WTC11 (cell line): ENCODE measurements at regions not wholly inside any gene's neighbourhood (a gene's known extent, or its start where the extent isn't known, plus 50 kb on each side); places are given as distances from the start of the nearest gene placed in this dataset.

ENCODE experiments used
- ATAC-seq: fragments of 200-7000 bp; cut with Tn5 transposase; 2 replicates; pipeline ENCODE4 v1.10.0; 2021; ENCODE audit warnings: mild to moderate bottlenecking, moderate library complexity
- CTCF ChIA-PET: fragments of 300-600 bp; sonication (Branson Sonifier 250); formaldehyde crosslinking; loops from one replicate; lab custom pipeline; 2021; ENCODE audit warnings: antibody characterized with exemption; lab: Charles Lee
- POLR2A ChIA-PET: fragments of 350-600 bp; sonication (Branson Sonifier 250); formaldehyde crosslinking; loops from one replicate; lab custom pipeline; 2021; ENCODE audit warnings: antibody characterized with exemption; lab: Charles Lee
- DNase-seq: peaks from one replicate; pipeline ENCODE4 v3.0.0; 2021; ENCODE audit warnings: low spot score
- H3K27ac Mint-ChIP-seq: 2 replicates; pipeline ENCODE4 v1.8.0; 2021; ENCODE audit warnings: mixed read lengths
- H3K27me3 Mint-ChIP-seq: 2 replicates; pipeline ENCODE4 v1.8.0; 2021; ENCODE audit warnings: low read depth, mild to moderate bottlenecking, moderate library complexity, mixed read lengths
- H3K36me3 Mint-ChIP-seq: 2 replicates; pipeline ENCODE4 v1.8.0; 2021; ENCODE audit warnings: mixed read lengths
- H3K4me1 Mint-ChIP-seq: 2 replicates; pipeline ENCODE4 v1.8.0; 2022; ENCODE audit warnings: mixed read lengths
- H3K4me3 Mint-ChIP-seq: 2 replicates; pipeline ENCODE4 v1.8.0; 2021; ENCODE audit warnings: mild to moderate bottlenecking, moderate library complexity, mixed read lengths
- H3K9me3 Mint-ChIP-seq: 2 replicates; pipeline ENCODE4 v1.8.0; 2021; ENCODE audit warnings: mixed read lengths
- AR ChIP-seq: fragments of 250-450 bp; sonication (Bioruptor Pico); IDR thresholded peaks from 2 replicates; pipeline ENCODE4 v1.9.0; 2021; ENCODE audit warnings: mild to moderate bottlenecking
- ARID4B ChIP-seq: sonication (generic); formaldehyde crosslinking; IDR thresholded peaks from 2 replicates; pipeline ENCODE4 v1.8.0; 2023; ENCODE audit warnings: missing genetic modification reagents, mild to moderate bottlenecking, borderline replicate concordance
- ERG ChIP-seq: fragments of 250-450 bp; sonication (Bioruptor Pico); IDR thresholded peaks from 2 replicates; pipeline ENCODE4 v1.8.0; 2021; ENCODE audit warnings: mild to moderate bottlenecking
- FOXJ3 ChIP-seq: sonication (generic); formaldehyde crosslinking; IDR thresholded peaks from 2 replicates; pipeline ENCODE4 v1.9.0; 2021; ENCODE audit warnings: missing genetic modification reagents, mild to moderate bottlenecking, borderline replicate concordance
- HMGXB4 ChIP-seq: sonication (generic); formaldehyde crosslinking; IDR thresholded peaks from 2 replicates; pipeline ENCODE4 v1.8.1; 2023; ENCODE audit warnings: mild to moderate bottlenecking, moderate library complexity, missing genetic modification reagents
- STAT6 ChIP-seq: sonication (generic); formaldehyde crosslinking; conservative IDR thresholded peaks from 2 replicates; pipeline ENCODE4 v1.8.1; 2023; ENCODE audit warnings: mild to moderate bottlenecking, low read depth, missing genetic modification reagents, moderate library complexity
- TEAD1 ChIP-seq: sonication (generic); formaldehyde crosslinking; IDR thresholded peaks from 2 replicates; pipeline ENCODE4 v1.8.0; 2022; ENCODE audit warnings: mild to moderate bottlenecking, missing genetic modification reagents
- ZNF281 ChIP-seq: sonication (generic); formaldehyde crosslinking; IDR thresholded peaks from 2 replicates; pipeline ENCODE4 v1.8.0; 2023; ENCODE audit warnings: mild to moderate bottlenecking, missing genetic modification reagents

- Mint-ChIP-seq H3K27ac (no peak overlapping the region), H3K36me3 (no peaks in the 10 kb centered on the region), H3K4me1 (no peaks in the 10 kb centered on the region), H3K4me3 (no peak overlapping the region), H3K9me3 (no peaks in the 10 kb centered on the region), H3K27me3 (no peaks in the 10 kb centered on the region; the same call in 1 of the 2 replicates)
- POLR2A ChIA-PET: no interaction called here
- DNase-seq (no peak), ATAC-seq (no peak)
- CTCF ChIA-PET: no interaction called here
- TF ChIP-seq FOXJ3 (CRISPR knock-in tag): no peak
Measured at GRCh38 chr9:86997156-86997555, 49.9 kb upstream of the GAS1 start.

GRCh38 chr9:86997951-86998350 lies 50.6 kb upstream of the GAS1 start:
- CTCF ChIA-PET: no interaction called here
- Mint-ChIP-seq H3K9me3 (0 out of 2 replicates have a peak, but pooled peaks cover under 1% of the 10 kb centered on the region), H3K27me3 (no peaks in the 10 kb centered on the region; the same call in 1 of the 2 replicates), H3K27ac (no peak overlapping the region), H3K36me3 (no peaks in the 10 kb centered on the region), H3K4me3 (no peak overlapping the region)
- ATAC-seq (no peak), DNase-seq (no peak)
- TF ChIP-seq TEAD1 (CRISPR knock-in tag) (no peak), ARID4B (CRISPR knock-in tag) (no peak), HMGXB4 (CRISPR knock-in tag) (no peak), AR (no peak), STAT6 (CRISPR knock-in tag) (no peak), ZNF281 (CRISPR knock-in tag) (no peak), FOXJ3 (CRISPR knock-in tag) (no peak), ERG (CRISPR knock-in tag) (no peak)
- TF ChIP-seq, all 79 proteins: peak for 0
- no peaks in the 10 kb centered on the region for H3K4me1 Mint-ChIP-seq
- POLR2A ChIA-PET: no interaction called here
